ENCODE measurements at regions not wholly inside any gene's neighbourhood (a gene's known extent, or its start where the extent isn't known, plus 50 kb on each side); places are given as distances from the start of the nearest gene placed in this dataset.

DNA sequence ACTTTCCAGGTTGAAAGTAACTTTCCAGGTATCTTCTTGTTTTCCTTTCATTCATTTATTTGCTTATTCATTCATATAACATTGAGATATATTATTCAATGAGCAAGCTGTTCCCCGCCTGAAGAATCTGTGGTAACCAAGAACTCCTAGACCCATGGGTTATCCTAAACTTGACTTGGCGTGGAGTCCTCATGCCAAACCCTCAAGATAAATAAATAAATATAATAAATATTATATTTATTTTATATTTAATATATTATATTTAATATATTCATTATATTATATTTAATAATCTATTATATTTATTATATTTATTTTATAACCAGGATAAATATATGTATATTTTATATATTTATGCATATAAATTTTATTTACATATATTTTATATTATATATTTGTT, 674.8 kb downstream of the SUCLG1 start:
- Histone ChIP-seq H3K36me3 (ENCODE audit: insufficient read depth, low read length) (no peaks in the 10 kb centered on the region), H3K9ac (ENCODE audit: low read depth, low read length) (no peak overlapping the region), H3K4me1 (ENCODE audit: insufficient read depth, low read length) (peaks cover 17% of the 10 kb centered on the region; the same call in 1 of the 2 replicates), H3K9me3 (ENCODE audit: control insufficient read depth, insufficient read depth, low read length) (no peaks in the 10 kb centered on the region)

DNA sequence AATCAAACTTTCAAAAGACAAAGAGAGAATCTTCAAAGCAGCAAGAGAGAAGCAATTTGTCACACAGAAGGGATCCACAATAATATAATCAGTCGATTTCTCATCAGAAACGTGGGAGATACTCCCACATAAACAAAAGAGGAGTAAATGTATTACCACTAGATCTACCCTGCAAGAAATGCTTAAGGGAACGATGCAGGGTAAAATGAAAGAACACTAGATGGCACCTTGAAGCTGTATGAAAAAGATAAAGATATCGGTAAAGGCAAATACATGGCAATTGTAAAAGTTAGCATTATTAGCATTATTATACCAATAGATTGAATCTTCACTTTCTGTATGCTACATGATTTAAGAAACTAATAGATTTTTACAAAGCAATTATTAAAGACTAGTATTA, 677.0 kb downstream of the SUCLG1 start:
- Histone ChIP-seq H3K36me3 (ENCODE audit: insufficient read depth, low read length) (no peaks in the 10 kb centered on the region), H3K4me1 (ENCODE audit: insufficient read depth, low read length) (peaks cover 6% of the 10 kb centered on the region; the same call in 1 of the 2 replicates), H3K9me3 (ENCODE audit: control insufficient read depth, insufficient read depth, low read length) (no peaks in the 10 kb centered on the region), H3K9ac (ENCODE audit: low read depth, low read length) (no peak overlapping the region)

DNA sequence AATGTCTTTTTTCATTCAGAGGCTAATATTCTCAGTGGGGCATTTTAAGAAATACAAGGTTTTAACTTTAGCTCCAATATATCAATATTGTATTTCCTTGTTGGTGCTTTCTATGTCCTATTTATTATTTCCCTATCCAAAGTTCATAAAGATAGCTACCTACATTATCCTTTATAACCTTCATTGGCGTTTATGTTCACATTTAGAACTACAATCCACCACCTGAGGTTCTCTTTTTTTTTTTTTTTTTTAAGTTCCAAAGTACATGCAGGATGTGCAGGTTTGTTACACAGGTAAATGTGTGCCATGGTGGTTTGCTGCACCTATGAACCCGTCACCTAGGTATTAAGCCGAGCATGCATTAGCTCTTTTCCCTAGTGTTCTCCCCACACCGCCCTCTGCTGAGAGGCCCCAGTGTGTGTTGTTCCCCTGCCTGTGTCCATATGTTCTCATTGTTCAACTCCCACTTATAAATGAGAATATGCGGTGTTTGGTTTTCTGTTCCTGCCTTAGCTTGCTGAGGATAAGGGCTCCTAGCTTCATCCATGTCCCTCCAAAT, 694.6 kb downstream of the SUCLG1 start:
- no peak overlapping the region for H3K9ac ChIP-seq (ENCODE audit: low read depth, low read length)
- H3K4me1 ChIP-seq (ENCODE audit: insufficient read depth, low read length), result no peaks in the 10 kb centered on the region
- H3K36me3 ChIP-seq (ENCODE audit: insufficient read depth, low read length), result no peaks in the 10 kb centered on the region
- H3K9me3 ChIP-seq (ENCODE audit: control insufficient read depth, insufficient read depth, low read length), result no peaks in the 10 kb centered on the region

DNA sequence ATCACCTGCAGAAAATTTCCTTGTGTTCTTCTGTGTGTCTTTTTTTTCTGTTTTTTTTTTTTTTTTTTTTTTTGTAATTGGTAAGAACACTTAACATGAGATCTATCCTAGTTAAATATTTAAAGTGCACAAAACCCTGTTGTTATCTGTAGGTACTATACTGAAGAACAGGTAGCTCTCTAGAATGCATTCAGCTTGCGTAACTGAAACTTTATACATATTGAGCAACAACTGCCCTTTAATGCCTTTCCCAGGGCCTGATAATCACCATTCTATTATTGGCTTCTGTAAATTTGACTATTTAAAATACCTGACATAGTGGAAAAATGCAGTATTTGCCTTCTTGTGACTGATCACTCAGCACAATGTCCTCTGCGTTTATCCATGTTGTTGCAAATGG, 701.8 kb downstream of the SUCLG1 start:
- Histone ChIP-seq H3K36me3 (ENCODE audit: insufficient read depth, low read length) (no peaks in the 10 kb centered on the region), H3K4me1 (ENCODE audit: insufficient read depth, low read length) (no peaks in the 10 kb centered on the region), H3K9me3 (ENCODE audit: control insufficient read depth, insufficient read depth, low read length) (no peaks in the 10 kb centered on the region), H3K9ac (ENCODE audit: low read depth, low read length) (no peak overlapping the region)

DNA sequence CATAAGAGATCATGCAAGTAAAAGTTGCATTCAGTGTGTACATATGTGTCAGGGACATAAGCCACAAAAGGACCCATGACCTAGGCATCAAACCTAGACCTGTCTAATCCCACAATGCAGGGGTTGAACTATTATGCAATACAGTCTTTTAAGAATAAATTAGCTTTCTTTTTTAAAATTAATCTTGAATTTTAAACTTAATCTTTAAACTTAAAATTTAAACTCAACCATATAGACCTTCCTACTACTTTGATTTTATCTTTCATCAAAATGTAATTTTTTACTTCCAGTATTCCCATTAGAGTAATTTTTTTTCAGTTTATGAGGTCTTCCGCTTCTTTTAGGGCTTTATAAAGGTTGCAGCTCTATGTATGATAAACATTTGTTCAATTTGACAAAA, 702.9 kb downstream of the SUCLG1 start:
- Histone ChIP-seq H3K9me3 (ENCODE audit: control insufficient read depth, insufficient read depth, low read length) (no peaks in the 10 kb centered on the region), H3K36me3 (ENCODE audit: insufficient read depth, low read length) (no peaks in the 10 kb centered on the region), H3K9ac (ENCODE audit: low read depth, low read length) (no peak overlapping the region), H3K4me1 (ENCODE audit: insufficient read depth, low read length) (no peaks in the 10 kb centered on the region)

DNA sequence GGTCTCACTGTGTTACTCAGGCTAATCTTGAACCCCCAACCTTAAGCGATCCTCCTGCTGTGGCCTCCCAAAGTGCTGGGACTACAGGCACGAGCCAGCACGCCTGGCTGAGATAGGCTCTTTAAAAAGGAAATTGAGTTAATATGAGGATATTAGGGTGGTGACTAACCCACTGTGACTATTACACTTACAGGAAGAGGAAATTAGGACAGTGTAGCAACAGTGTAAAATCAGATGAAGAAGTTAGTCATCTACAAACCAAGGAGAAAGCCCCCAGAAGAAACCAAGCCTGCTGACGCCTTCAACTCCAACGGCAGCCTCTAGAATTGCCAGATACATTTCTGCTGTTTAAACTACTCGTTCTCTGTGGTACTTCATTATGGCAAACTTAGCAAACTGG, 711.9 kb downstream of the SUCLG1 start:
- Histone ChIP-seq H3K4me1 (ENCODE audit: insufficient read depth, low read length) (peaks cover 4% of the 10 kb centered on the region; the same call in 1 of the 2 replicates), H3K36me3 (ENCODE audit: insufficient read depth, low read length) (no peaks in the 10 kb centered on the region), H3K9ac (ENCODE audit: low read depth, low read length) (no peak overlapping the region), H3K9me3 (ENCODE audit: control insufficient read depth, insufficient read depth, low read length) (no peaks in the 10 kb centered on the region)

DNA sequence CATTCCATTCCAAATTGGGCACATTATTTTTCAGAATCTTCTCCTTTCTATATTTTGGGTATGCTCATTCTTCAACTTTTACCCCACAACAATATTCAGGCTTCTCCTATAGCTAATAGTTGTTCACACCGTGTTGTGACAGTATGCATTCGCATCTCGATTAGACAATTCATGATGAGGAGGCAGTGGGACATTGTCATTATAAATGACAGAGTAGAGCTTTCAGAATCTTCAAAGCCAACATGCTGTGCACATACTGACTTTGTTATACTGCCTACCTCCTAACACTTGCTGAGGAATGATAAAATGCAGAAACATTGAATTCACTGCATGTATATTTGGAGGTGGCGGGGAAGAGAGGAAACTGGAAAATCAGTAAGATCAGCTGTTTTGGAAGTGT, 714.2 kb downstream of the SUCLG1 start:
- Histone ChIP-seq H3K4me1 (ENCODE audit: insufficient read depth, low read length) (peaks cover 4% of the 10 kb centered on the region; the same call in 1 of the 2 replicates), H3K36me3 (ENCODE audit: insufficient read depth, low read length) (no peaks in the 10 kb centered on the region), H3K9ac (ENCODE audit: low read depth, low read length) (no peak overlapping the region), H3K9me3 (ENCODE audit: control insufficient read depth, insufficient read depth, low read length) (peaks cover 9% of the 10 kb centered on the region)

DNA sequence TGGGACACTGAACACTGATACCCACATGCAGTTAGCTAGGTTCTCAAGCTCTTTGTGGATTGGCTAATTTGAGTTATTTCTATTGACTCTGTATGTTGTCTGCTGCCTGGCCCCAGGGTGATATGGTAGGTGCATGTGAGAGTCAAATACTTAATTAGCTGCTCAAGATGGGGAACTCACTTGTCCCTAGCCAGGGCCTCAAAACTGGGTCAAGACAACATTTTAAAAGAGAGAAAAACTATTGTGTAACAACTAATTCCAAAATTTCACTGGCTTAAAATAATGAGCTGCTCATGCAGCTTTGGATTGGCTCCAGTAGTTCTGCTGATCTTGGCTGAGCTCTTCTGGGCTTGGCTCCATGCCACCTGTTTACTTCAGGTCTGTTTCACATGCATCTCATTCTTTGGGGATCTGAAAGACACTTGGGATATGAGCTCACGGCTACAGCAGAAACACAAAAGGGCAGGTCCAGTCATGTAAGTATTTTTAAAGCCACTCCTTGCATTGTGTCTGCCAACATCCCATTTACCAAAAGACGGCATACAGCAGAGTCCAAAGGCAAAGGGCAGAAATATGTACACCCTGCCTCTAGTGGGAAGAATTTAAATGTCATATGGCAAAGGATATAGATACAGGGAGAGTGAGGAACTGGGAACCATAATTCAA, 716.8 kb downstream of the SUCLG1 start:
- Histone ChIP-seq H3K9me3 (ENCODE audit: control insufficient read depth, insufficient read depth, low read length) (peaks cover 9% of the 10 kb centered on the region), H3K9ac (ENCODE audit: low read depth, low read length) (no peak overlapping the region), H3K36me3 (ENCODE audit: insufficient read depth, low read length) (no peaks in the 10 kb centered on the region), H3K4me1 (ENCODE audit: insufficient read depth, low read length) (peaks cover 4% of the 10 kb centered on the region; the same call in 1 of the 2 replicates)

DNA sequence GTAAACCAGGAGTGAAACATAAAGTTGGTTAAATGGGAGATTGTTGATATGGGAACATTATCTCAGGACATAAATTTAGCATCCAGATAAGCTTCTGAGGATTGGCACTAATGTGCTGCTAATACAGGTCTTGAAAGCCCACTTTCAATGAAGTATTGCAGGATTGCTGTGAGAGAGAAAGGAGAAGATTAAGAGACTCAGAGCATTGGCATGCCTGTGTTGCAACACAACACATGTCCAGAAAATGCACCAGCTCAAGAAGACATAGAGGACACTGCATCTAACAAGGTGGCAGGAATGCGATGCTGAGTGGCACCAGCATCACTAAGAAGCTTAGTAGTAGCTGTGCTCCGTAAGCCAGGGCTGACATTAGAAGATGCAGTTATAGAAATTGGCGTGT, 728.9 kb downstream of the SUCLG1 start:
- Histone ChIP-seq H3K36me3 (ENCODE audit: insufficient read depth, low read length) (no peaks in the 10 kb centered on the region), H3K9me3 (ENCODE audit: control insufficient read depth, insufficient read depth, low read length) (no peaks in the 10 kb centered on the region), H3K4me1 (ENCODE audit: insufficient read depth, low read length) (no peaks in the 10 kb centered on the region), H3K9ac (ENCODE audit: low read depth, low read length) (no peak overlapping the region)

DNA sequence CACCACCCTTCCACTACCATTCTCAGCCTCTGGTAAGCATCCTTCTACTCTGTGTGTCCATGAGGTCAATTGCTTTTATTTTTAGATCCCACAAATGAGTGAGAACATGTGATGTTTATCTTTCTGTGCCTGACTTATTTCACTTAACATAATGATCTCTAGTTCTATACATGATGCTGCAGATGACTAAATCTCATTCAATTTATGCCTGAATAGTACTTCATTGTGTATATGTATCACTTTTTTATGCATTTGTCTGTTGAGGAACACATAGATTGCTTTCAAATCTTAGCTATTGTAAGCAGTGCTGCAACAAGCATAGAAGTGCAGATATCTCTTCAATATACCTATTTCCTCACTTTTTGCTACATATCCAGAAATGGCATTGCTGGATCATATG, 733.3 kb downstream of the SUCLG1 start:
- Histone ChIP-seq H3K9me3 (ENCODE audit: control insufficient read depth, insufficient read depth, low read length) (no peaks in the 10 kb centered on the region), H3K36me3 (ENCODE audit: insufficient read depth, low read length) (no peaks in the 10 kb centered on the region), H3K4me1 (ENCODE audit: insufficient read depth, low read length) (no peaks in the 10 kb centered on the region), H3K9ac (ENCODE audit: low read depth, low read length) (no peak overlapping the region)

DNA sequence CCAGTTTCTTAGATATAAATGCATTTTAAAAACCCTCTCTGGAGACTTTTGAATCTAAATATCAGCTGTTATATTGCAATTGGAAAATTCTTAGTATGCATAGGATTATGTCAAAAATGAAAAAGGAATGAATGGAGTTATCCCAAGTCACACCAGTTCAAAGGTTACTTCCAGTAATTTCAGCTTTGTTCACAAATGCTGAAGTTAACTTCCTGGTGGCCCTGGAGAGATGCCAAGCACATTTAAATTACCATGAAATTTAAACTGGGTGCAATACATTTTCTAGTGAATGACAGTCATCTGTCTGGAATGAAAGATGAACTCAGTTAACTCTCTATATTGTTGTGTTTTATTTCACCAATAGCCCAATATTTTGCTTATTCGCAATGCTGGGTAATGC, 753.9 kb downstream of the SUCLG1 start:
- Histone ChIP-seq H3K36me3 (ENCODE audit: insufficient read depth, low read length) (no peaks in the 10 kb centered on the region), H3K9ac (ENCODE audit: low read depth, low read length) (no peak overlapping the region), H3K4me1 (ENCODE audit: insufficient read depth, low read length) (no peaks in the 10 kb centered on the region), H3K9me3 (ENCODE audit: control insufficient read depth, insufficient read depth, low read length) (no peaks in the 10 kb centered on the region)

DNA sequence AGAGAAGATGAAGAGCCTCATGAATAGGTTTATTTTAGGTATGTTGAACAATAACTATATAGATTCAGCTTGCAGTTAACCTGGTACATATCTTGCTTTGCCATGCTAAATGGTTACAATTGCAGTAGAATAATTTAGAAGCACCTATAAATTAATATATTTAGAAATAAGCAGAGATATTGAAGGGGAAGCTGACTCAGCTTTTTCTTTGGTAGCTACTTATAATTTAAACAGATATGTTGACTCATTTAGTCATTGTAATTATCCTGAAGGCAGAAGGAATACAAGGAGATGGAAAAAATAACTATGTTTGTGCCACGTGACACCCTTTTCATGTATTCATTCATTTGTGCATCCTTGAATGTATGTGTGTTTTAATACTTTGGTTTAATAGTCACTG, 755.5 kb downstream of the SUCLG1 start:
- Histone ChIP-seq H3K9ac (ENCODE audit: low read depth, low read length) (no peak overlapping the region), H3K36me3 (ENCODE audit: insufficient read depth, low read length) (no peaks in the 10 kb centered on the region), H3K9me3 (ENCODE audit: control insufficient read depth, insufficient read depth, low read length) (no peaks in the 10 kb centered on the region), H3K4me1 (ENCODE audit: insufficient read depth, low read length) (no peaks in the 10 kb centered on the region)

DNA sequence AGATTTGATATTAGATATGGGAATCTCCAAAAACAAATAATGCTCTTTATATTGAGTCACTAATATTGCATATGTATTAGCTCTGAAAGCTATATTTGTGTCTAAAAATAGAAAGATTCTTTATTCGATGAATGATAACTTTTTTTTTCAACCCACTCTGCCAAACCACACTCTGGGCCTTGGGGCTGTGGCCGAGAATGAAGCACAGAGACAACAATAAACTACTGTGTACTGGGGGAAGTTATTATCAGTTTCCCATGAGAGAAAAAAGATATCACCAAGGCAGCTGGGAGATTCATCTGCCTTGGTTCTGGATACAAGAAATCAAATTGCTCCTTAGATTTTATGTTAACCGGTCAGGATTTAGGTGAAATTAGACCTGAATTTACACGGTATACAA, 762.2 kb downstream of the SUCLG1 start:
- no peaks in the 10 kb centered on the region for H3K36me3 ChIP-seq (ENCODE audit: insufficient read depth, low read length)
- no peaks in the 10 kb centered on the region for H3K4me1 ChIP-seq (ENCODE audit: insufficient read depth, low read length)
- no peak overlapping the region for H3K9ac ChIP-seq (ENCODE audit: low read depth, low read length)
- no peaks in the 10 kb centered on the region for H3K9me3 ChIP-seq (ENCODE audit: control insufficient read depth, insufficient read depth, low read length)

DNA sequence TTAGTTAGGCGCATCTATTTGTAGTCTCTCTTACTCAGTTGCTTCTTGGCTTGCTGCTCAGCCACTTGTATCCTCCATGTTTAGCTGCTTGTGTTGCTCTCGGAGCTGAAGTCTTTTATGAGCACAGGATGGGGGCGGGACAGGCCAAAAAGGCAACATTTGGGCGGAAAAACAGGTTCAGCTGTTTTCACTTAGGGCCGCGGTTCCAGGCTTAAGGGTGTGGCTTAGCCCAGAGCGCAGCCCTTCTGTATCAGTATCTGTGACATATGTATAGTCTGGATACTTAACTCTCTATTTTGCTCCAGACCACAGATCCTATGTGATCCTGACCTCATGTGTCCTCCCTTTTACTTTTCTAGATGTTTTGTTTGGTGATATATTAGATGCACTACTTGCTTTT, 763.5 kb downstream of the SUCLG1 start:
- Histone ChIP-seq H3K4me1 (ENCODE audit: insufficient read depth, low read length) (no peaks in the 10 kb centered on the region), H3K9ac (ENCODE audit: low read depth, low read length) (no peak overlapping the region), H3K9me3 (ENCODE audit: control insufficient read depth, insufficient read depth, low read length) (no peaks in the 10 kb centered on the region), H3K36me3 (ENCODE audit: insufficient read depth, low read length) (no peaks in the 10 kb centered on the region)

DNA sequence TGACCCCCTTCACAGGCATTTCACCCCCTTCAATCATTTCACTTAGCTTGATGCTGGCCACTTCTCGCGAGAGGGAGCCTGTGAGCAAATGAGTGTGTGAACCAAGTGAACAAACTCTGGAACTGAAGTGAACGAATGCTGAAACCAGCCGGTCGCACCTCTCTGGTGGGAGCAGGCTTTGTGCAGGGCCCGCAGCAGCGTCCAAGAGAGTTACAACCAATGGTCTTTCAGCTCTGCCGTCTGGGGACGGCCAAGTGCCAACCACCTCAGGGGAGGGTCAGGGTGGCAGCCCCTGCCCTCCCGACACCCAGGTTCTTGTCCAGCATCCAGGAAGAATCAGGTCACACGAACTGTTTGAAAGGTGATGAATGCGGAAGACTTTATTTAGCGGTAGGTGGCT, 764.0 kb downstream of the SUCLG1 start:
- Histone ChIP-seq H3K9me3 (ENCODE audit: control insufficient read depth, insufficient read depth, low read length) (no peaks in the 10 kb centered on the region), H3K36me3 (ENCODE audit: insufficient read depth, low read length) (no peaks in the 10 kb centered on the region), H3K4me1 (ENCODE audit: insufficient read depth, low read length) (no peaks in the 10 kb centered on the region), H3K9ac (ENCODE audit: low read depth, low read length) (no peak overlapping the region)
